Stimulated activated CD8-positive, alpha-beta memory T cell treated with anti-CD3 and anti-CD28 coated beads, Interleukin-12 subunit alpha, Interleukin-12 subunit beta, amount 100 ng/mL, for 1 hour (primary cell): ENCODE measurements at regions not wholly inside any gene's neighbourhood (a gene's known extent, or its start where the extent isn't known, plus 50 kb on each side); places are given as distances from the start of the nearest gene placed in this dataset.
"Not testable (repeated sequence)": the region's sequence is repeated elsewhere in the genome, so short reads cannot be mapped to it uniquely, and the experiment has no call there.

Experiments
- DNase-seq: peaks from one replicate; pipeline ENCODE4 v3.0.0-alpha.2; 2020; ENCODE audit warnings: low read depth

DNA sequence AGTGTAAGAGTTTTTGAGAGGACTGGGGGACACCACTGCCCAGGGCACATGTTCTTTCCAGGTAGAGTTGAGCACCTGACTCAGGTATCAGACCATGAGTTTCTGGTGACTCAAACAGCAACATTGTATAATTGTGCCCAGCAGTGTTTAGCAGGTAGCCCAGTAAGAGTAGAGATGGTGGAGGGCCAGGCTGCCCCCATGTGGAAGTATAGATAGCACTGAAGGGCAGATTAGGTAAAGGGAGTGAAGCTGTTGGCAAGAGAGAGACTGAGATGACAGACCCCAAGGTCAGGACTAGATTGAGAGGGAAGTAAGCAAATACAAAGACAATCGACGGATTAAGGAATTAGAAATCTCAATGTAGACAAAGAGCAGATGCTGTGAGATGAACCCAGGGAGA lies 74.6 kb downstream of the TRIM42 start:
- DNase-seq, result no peak

DNA sequence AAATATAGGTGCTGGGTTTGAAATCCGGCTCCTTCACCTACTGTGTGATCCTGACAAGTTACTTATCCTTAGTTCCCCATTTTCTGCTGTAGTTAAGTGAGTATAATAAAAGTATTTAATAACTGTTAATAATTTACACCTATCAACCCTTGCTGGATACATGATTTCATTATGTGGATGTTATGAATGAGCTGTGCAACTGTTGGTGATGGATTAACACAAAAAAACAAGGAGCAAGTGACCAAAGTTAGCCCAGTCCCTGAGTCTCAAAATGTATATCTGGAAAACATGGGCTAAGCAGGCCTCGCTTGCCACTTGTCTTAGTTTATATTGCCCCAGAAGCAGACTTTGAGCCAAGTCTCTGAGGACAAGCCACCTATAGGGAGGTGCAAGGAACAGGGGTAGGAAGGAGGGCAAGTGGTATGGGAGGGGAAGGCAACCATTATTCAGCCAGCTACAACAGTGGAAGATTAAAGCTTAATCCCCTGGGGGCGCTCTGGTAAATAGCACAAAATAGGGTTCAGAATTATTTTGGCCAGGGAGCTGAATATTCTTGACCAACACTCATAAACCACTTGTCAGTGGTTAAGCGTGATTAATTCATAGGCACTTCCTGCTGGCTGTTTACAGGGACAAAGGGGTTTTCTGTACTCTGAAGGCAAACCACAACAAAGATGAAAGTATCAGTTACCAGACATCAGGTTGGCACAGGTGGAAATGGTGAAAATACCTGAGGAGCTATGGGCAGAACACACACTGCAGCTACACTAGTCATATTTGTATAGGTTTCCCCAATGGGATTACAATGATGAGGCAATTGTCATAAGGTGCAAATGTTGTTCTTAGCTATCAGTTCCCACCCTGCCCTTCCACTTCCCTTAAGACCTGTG lies 76.2 kb downstream of the TRIM42 start:
- DNase-seq, result no peak

DNA sequence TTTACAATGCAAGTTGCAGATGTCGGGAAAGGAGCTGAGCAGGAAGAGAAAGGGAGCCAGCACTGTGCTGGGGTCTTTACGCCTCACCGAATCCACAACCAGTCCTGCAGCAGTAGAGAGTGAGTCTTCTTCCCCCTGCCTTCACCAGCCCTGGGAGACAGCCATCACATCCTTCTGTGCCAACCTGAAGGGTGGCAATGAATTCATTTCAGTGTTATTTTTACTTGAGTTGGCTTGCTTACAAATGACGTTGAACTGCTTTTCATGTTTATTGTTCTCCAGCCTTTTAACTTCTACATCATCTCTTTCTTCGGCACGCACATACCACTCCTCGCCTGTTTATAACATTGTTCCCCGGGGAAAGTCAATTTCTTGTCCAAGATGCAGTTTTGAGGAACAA lies 77.1 kb downstream of the TRIM42 start:
- no peak for DNase-seq

DNA sequence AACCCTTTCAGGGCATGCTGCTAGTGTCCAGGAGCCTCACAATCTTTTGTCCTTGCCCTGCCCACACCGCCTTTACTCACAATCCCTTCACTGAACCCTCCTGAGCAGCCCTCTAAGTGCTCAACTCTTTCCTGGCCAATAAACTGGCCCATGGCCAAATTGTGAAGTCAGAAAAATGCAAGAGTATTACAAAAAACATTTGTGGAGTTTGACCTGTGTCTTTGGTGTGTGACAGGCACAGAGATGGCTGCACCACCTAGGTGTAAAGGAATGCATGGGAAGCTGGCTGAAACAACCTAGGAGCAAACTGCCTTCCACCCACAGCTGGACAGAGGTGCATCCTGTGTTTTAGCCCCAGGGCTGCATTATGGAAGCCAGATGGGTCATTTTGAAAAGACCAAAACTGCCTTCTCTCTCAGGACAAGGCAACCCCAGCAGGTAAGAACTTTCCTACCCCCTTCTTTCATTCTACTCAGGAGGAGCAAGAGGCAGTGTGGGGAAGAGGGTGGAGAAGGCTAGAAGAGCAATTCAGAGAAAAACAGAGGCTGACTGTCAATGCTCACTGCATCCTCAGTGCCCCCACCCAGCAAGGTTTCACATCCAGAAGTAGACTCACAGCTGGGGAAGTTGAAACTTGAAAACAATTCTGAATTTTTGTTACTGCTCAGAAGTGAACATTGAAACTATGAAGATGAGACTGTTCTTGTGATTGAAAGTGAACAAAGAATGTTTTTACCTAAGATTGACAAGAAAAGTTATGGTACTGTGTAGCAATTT lies 78.6 kb downstream of the TRIM42 start:
- DNase-seq, result no peak

DNA sequence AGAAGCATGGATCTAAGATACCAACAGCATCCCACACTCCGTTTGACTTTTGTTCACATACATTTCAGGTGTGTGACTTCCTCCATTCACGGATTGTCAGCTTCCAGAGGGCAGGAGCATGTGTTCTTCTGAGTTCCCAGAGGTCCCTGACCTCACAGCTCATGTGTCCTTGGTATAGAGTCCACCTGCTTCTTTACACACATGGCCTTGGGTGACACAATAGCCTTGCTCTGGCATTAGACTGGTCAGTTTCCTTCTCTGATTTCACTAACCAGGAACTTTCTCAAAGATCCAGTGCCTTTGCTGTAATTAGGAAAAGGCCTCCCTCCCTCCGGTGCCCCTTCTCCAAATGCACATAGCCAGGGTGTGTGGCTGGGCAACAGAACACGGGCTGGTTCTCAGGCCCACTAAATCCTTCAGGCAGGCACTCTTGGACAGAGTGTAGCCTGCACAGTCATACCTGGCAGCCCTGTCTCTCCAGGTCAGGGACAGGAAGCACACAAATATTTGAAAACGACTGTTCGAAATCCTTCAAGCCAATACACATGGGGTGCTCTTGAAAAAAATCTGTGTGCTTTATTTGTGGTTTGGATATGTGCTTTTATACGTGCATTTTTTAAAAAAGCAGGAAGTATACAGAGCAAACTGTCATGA lies 81.1 kb downstream of the TRIM42 start:
- no peak for DNase-seq

DNA sequence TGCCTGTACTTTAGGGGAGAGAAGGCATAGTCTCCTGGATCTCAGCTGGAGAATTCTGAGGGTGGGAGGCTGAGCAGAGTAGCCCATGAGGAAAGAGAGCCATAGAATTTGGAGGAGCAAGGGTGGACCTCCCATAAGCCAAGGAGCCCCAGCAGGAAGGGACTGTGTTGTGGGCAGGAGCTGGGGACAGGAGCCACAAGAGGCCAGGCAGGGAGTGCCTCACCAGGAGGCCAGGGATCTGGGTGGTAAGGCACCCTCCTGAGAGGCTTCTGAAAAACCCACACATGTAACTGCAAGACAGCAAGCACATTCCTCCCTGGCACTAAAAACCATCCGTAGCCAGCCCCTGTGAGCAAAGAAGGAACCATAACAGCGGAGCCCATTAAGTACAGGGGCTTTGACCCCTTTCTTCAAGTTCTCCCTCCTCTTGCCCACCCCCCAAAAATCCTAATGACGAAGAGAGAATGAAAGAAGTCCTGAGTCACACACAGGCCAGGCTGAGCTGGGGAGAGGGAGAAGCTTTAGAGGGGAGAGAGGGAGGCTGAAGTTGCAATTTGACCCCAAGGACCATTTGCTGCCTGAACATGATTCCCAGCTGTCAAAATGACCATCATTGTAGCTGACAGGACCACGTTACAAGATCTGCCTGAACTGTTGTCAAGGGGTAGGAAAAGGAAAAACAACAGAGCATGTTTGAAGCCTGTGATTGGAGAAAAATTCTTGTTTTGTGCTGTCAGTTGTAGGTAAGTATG lies 82.6 kb downstream of the TRIM42 start:
- no peak for DNase-seq

DNA sequence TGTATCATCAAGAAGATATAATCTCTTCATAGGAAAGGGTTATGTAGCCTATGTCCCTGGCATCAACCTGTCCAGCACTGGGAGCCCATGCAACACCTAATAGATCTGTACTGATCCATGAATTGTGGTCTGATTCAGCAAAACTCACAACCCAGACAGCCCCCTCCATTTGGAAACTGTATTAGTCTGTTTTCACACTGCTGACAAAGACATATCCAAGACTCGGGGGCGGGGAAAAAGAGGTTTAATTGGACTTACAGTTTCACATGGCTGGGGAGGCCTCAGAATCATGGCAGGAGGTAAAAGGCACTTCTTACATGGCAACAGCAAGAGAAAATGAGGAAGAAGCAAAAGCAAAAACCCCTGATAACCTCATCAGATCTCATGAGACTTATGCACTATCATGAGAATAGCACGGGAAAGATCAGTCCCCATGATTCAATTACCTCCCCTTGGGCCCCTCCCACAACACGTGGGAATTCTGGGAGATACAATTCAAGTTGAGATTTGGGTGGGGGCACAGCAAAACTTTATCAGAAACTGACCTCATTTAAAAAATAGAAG lies 83.3 kb downstream of the TRIM42 start:
- DNase-seq, result no peak

DNA sequence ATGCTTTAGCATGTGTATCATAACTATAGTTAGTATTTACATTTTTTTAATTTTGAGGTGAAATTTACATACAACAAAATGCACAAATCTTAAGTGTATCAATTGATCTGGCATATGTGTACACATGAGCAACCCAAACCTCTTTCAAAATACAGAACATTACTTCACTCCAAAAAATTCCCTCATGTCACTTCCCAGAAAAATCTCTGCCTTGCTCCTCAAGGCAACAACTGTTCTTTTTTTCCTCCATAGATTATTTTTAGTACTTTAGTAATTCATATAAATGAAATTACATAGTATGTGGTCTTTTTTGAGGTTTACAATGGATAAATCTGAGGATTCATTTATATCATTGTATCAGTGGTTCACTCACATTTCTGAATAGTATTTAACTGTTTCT lies 84.9 kb downstream of the TRIM42 start:
- DNase-seq, result no peak

DNA sequence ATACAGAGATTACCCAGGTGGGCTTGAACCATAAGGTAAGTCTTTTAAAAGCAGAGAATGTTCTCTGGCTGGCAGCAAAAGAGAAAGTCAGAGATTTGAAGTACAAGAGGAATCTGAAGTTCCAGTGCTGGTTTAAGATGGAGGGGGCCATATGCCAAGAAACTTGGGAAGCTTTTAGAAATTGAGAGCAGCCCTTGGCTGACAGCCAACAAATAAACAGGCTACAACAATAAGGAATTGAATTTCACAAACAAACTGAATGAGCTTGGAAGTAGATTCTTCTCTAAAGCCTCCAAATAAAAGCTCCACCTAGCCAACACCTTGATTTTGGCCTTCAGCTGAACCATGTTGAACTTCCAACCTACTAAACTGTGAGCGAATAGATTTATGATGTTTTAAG lies 85.7 kb downstream of the TRIM42 start:
- no peak for DNase-seq

DNA sequence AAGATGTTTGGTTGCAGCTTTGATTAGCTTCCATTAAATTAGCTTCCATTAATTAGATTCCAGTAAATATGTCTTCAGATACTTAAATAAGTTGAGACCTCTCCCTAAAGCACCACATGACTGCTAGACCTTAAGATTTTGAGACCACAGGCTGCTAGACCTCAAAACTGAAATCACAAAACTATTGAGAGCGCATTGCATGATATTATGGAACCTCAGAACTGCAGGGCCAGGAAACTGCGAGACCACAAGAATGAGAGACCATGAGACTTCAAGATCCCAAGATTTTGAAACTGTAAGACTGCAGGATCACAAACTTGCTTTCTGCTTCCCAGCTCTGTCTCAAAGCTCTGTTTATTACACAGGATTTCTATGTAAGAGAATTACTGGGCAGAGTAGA lies 87.4 kb downstream of the TRIM42 start:
- no peak for DNase-seq

DNA sequence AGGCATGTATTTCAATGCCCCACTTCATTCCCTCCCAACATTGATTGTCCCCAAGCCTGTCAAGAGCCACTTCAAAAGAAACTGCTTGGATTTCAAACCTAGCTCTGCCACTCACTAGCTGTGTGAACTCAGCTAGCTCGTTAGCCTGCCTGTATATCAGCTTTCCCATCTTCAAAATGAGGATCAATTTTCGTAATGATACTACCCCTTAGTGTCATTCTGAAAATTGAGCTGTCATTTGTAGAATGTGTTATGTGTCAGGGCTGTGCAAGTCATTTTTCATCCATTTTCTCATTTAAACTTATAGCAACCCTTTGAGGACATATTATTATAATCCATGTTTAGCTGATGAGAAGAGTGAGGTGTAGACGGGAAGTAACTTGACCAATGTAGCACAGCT lies 88.6 kb downstream of the TRIM42 start:
- DNase-seq, result no peak

DNA sequence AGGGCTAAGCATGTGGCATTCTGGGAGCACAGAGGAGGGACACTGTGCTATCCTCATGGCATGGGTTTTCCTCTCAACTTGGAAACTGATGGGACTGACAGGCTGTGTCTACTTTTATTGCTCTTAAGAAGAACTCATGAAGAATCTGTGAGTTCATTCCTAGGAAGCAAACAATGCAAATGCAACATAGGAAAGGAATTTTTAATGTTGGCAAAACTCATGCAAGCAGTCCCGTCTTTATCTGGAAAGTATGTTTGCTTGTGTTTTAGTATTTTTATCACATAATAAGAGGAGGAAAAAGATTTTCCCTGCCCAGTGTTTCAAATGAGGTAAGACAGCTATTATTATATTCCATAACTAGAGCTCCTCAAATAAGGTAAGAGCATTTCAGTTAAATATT lies 89.7 kb downstream of the TRIM42 start:
- DNase-seq, result no peak

DNA sequence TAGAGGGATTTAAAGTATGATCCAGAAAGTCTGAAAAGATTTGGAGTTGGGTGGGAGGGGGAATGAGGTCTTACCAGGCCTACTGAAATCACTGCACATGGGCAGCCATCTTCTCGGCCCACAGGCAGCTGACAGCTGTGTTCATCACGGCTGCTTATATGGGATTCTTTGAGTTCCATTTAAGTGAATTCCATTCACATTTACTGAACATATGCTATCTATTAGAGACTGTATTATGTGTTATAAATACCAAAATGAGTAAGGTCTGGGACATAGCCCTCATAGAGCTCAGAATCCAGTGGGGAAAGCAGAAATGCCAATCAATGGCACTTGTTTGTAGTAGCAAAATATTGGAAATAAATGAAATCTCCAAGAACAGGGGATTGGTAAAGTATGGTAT lies 91.1 kb downstream of the TRIM42 start:
- DNase-seq, result no peak

DNA sequence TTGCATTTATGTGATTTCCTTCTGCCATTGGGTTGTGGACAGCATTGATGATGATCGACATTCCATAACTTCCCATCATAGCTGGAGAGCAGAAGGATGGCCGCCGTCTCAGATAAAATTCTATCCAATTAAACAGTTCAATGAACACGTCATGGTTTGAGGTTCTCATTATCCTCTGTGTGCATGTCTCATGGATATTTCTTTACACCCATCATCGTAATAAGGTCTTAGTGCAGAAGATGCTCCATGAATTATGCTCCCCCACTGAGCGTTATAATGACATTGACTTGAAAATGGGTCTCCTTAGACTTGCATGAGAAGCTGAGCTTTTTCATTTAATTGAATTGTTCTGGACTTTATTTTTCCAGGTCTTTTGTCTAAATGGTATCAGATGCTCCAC lies 92.1 kb downstream of the TRIM42 start:
- DNase-seq, result no peak

DNA sequence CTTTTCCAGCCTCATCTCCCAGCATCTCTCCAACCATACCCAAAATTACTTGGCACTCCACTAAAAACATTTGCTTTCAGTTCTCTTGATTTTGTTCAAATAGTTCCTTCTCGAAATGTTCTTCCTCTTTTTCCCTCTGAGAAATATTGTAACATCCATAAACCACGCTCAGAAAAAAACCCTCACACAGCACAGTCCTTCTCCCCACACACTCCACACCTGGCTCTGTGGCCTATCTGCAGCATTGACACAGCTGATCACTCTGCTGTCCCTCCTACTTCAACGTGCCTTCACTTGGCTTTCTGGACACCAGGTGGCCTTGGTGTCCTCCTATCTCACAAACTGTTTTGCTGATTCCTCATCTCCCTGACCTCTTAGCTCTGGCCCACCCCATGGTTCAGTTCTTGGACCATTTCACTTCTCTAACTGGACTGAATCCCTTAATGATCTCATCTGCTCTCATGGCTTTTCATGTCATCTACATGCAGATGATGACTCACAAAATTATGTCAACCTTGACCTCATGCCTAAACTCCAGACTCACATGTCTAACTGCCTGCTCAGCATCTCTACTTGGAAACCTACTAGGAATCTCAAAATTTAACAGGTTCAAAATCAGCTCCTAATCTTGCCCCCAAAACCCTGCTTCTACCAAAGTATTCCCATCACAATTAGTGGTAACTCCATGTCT lies 93.3 kb downstream of the TRIM42 start:
- DNase-seq, result no peak

DNA sequence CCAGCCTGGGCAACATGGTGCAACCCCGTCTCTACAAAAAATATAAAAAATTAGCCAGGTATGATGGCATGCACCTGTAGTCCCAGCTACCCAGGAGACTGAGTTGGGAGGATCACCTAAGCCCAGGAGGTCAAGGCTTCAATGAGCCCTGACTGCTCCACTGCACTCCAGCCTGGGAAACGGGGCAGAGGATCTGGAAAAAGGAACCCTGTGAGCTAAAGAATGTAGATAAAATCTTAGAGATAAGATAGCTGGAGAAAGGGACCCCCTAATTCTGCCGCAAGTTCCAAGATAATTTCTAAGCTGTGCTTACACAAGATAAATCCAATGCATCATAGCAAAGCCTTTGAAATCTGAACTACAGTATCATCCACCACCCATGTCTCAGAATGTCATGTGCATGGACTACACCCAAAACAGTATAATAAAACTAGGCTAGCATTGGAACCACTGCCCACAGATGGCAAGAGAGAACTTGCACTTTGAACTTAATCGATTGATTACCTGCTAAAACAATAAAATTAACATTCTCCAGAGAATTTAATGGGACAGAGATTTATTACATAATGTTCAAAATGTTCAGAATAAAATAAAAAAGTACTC lies 99.9 kb downstream of the TRIM42 start:
- DNase-seq, result no peak

DNA sequence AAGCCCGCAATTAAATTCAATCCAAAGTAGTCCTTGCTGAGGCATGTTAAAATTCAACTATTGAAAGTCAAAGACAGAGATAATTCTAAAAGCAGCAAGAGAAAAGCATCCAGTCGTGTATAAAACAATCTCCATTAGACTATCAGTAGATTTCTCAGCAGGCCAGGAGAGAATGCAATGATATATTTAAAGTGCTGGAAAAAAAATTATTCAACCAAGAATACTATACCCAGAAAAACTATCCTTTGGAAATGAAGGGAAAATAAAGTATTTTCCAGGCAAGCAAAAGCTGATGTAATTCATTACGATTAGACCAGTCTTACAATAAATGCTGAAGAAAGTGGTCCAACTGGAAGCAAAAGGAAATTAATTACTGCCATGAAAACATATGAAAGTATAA lies 113.5 kb downstream of the TRIM42 start:
- DNase-seq, result no peak

DNA sequence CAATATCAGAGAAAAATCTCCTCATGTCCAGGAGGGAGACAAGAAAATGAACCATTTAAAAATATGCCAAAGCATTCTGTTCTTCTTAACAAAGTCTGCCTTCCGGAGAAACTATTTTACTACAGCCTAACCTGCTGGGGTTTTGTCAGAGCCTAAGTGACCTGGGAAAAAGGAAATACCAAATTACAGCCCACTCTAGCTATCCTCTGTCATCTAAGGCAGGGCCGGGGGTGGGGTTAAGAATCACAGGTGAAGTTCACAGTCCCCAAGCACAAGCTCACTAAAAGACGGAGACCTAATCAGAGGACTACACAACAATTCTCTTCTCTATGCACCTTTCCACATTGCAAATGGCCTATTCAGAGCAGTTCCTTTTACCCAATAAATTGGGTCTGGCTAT lies 116.6 kb downstream of the TRIM42 start:
- DNase-seq, result no peak

DNA sequence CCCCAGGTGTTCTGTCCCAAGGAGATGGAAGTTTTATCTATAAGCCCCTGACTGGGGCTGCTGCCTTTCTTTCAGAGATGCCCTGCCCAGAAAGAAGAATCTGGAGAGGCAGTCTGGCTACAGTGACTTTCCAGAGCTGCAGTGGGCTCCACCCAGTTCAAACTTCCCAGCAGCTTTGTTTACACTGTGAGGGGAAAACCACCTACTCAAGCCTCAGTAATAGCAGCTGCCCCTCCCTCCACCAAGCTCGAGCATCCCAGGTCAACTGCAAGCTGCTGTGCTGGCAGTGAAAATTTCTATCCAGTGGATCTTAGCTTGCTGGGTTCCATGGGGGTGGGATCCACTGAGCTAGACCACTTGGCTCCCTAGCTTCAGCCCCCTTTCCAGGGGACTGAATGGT lies 125.0 kb downstream of the TRIM42 start:
- not testable (repeated sequence) for DNase-seq

DNA sequence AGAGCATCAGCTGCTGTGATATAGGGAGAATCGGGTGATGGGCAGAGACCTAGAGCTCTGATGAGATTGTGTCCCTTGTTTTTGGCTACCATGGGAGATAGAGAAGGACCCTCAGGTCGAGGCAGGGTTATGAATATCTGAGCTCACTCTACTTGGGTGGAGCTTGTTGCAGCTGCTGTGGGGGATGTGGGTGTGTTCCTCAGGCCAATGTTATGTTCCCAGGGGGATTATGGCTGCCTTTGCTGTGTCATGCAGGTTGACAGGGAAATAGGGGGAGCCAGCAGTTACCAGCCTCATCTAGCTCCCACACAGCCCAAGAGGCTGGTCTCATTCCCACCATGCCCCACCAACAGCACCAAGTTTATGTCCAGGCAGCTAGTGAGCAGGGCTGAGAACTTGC lies 131.5 kb downstream of the TRIM42 start:
- DNase-seq, result no peak
